SK-N-SH treated with all-trans-retinoic acid at 6 μM for 48 hours (cell line): ENCODE measurements at regions not wholly inside any gene's neighbourhood (a gene's known extent, or its start where the extent isn't known, plus 50 kb on each side); places are given as distances from the start of the nearest gene placed in this dataset.

Experiments
- ATAC-seq: fragments of 200-7000 bp; cut with Tn5 transposase; 3 replicates; pipeline ENCODE4 v1.9.1; 2020; ENCODE audit warnings: mild to moderate bottlenecking, moderate library complexity
- ARNTL ChIP-seq: fragments of 450-650 bp; formaldehyde crosslinking; IDR thresholded peaks from 2 replicates; pipeline ENCODE4 v1.5.0; 2020; ENCODE audit warnings: low read depth, mild to moderate bottlenecking, moderate library complexity, borderline replicate concordance
- BACH2 ChIP-seq: fragments of 250-450 bp; sonication (Bioruptor Pico); IDR thresholded peaks from 2 replicates; pipeline ENCODE4 v1.9.0; 2021; ENCODE audit warnings: mild to moderate bottlenecking, borderline replicate concordance
- CSDC2 ChIP-seq: fragments of 250-450 bp; sonication (Bioruptor Pico); IDR thresholded peaks from 2 replicates; pipeline ENCODE4 v1.5.0; 2020; ENCODE audit warnings: mild to moderate bottlenecking, moderate library complexity
- ESRRG ChIP-seq: fragments of 250-450 bp; sonication (Bioruptor Pico); IDR thresholded peaks from 2 replicates; pipeline ENCODE4 v1.6.1; 2021; ENCODE audit warnings: mild to moderate bottlenecking
- GLIS3 ChIP-seq: fragments of 250-450 bp; sonication (Bioruptor Pico); IDR thresholded peaks from 2 replicates; pipeline ENCODE4 v1.5.0; 2020; ENCODE audit warnings: mild to moderate bottlenecking, moderate library complexity
- OSR1 ChIP-seq: fragments of 250-450 bp; sonication (Bioruptor Pico); IDR thresholded peaks from 2 replicates; pipeline ENCODE4 v1.8.0; 2022; ENCODE audit warnings: moderate library complexity, mild to moderate bottlenecking, inconsistent platforms
- PATZ1 ChIP-seq: fragments of 250-450 bp; sonication (Bioruptor Pico); IDR thresholded peaks from 2 replicates; pipeline ENCODE4 v1.8.0; 2020; ENCODE audit warnings: mild to moderate bottlenecking, moderate library complexity, borderline replicate concordance
- RARB ChIP-seq: fragments of 250-450 bp; sonication (Bioruptor Pico); IDR thresholded peaks from 2 replicates; pipeline ENCODE4 v1.8.0; 2021; ENCODE audit warnings: mild to moderate bottlenecking, moderate library complexity
- SNAI2 ChIP-seq: fragments of 250-450 bp; sonication (Bioruptor Pico); IDR thresholded peaks from 2 replicates; pipeline ENCODE4 v1.5.0; 2020; ENCODE audit warnings: mild to moderate bottlenecking, moderate library complexity
- TCF4 ChIP-seq: fragments of 250-450 bp; sonication (Bioruptor Pico); IDR thresholded peaks from 2 replicates; pipeline ENCODE4 v1.8.0; 2021; ENCODE audit warnings: mild to moderate bottlenecking, moderate library complexity, borderline replicate concordance
- TOX ChIP-seq: fragments of 250-450 bp; sonication (Bioruptor Pico); IDR thresholded peaks from 2 replicates; pipeline ENCODE4 v1.8.0; 2021; ENCODE audit warnings: mild to moderate bottlenecking, moderate library complexity, borderline replicate concordance
- ZC3H10 ChIP-seq: fragments of 250-450 bp; sonication (Bioruptor Pico); IDR thresholded peaks from 2 replicates; pipeline ENCODE4 v1.5.1; 2021; ENCODE audit warnings: mild to moderate bottlenecking, moderate library complexity
- ZFP3 ChIP-seq: fragments of 250-450 bp; sonication (Bioruptor Pico); IDR thresholded peaks from 2 replicates; pipeline ENCODE4 v1.5.0; 2020; ENCODE audit warnings: mild to moderate bottlenecking, moderate library complexity
- ZFP30 ChIP-seq: fragments of 450-650 bp; formaldehyde crosslinking; IDR thresholded peaks from 2 replicates; pipeline ENCODE4 v1.5.0; 2022; ENCODE audit warnings: mild to moderate bottlenecking, moderate library complexity
- ZNF565 ChIP-seq: fragments of 450-650 bp; formaldehyde crosslinking; conservative IDR thresholded peaks from 2 replicates; pipeline ENCODE4 v1.5.0; 2020; ENCODE audit warnings: low read depth, mild to moderate bottlenecking, moderate library complexity
- ZNF70 ChIP-seq: fragments of 450-650 bp; formaldehyde crosslinking; IDR thresholded peaks from 2 replicates; pipeline ENCODE4 v1.5.0; 2020; ENCODE audit warnings: mild to moderate bottlenecking, moderate library complexity
- ZNF8 ChIP-seq: fragments of 450-650 bp; formaldehyde crosslinking; IDR thresholded peaks from 2 replicates; pipeline ENCODE4 v1.5.0; 2020; ENCODE audit warnings: mild to moderate bottlenecking, moderate library complexity
- TF ChIP-seq, protein P1 (sequence below): fragments of 250-450 bp; sonication (Bioruptor Pico); IDR thresholded peaks from 2 replicates; pipeline ENCODE4 v1.5.0; 2020; ENCODE audit warnings: mild to moderate bottlenecking, moderate library complexity
- TF ChIP-seq, protein P2 (sequence below): fragments of 250-450 bp; sonication (Bioruptor Pico); IDR thresholded peaks from 2 replicates; pipeline ENCODE4 v1.5.1; 2021; ENCODE audit warnings: mild to moderate bottlenecking, moderate library complexity
- TF ChIP-seq, protein P3 (sequence below): fragments of 250-450 bp; sonication (Bioruptor Pico); IDR thresholded peaks from 2 replicates; pipeline ENCODE4 v1.8.0; 2021; ENCODE audit warnings: low read depth, mild to moderate bottlenecking, moderate library complexity, borderline replicate concordance

DNA sequence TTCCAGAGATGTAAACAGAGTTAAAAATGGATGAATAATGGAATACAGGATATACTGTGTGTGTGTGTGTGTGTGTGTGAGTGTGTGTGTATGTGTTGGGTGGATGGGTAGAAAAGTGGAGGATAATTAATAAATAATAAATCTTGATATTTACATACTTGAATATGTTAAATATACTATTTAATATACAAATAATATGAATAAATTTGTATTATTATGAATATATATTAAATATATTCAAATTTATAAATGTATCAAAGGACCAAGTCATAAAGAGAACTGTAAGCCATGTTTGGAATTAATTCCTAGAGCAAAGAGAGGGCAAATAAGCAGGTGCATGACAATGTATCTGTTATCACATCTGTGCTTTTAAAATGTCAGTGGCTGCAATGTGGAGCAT lies 225.3 kb downstream of the ALG10B start:
- TF ChIP-seq ZNF70 (CRISPR knock-in tag) (no peak), ZNF8 (no peak), ARNTL (no peak)
- TF ChIP-seq, protein P1, sequence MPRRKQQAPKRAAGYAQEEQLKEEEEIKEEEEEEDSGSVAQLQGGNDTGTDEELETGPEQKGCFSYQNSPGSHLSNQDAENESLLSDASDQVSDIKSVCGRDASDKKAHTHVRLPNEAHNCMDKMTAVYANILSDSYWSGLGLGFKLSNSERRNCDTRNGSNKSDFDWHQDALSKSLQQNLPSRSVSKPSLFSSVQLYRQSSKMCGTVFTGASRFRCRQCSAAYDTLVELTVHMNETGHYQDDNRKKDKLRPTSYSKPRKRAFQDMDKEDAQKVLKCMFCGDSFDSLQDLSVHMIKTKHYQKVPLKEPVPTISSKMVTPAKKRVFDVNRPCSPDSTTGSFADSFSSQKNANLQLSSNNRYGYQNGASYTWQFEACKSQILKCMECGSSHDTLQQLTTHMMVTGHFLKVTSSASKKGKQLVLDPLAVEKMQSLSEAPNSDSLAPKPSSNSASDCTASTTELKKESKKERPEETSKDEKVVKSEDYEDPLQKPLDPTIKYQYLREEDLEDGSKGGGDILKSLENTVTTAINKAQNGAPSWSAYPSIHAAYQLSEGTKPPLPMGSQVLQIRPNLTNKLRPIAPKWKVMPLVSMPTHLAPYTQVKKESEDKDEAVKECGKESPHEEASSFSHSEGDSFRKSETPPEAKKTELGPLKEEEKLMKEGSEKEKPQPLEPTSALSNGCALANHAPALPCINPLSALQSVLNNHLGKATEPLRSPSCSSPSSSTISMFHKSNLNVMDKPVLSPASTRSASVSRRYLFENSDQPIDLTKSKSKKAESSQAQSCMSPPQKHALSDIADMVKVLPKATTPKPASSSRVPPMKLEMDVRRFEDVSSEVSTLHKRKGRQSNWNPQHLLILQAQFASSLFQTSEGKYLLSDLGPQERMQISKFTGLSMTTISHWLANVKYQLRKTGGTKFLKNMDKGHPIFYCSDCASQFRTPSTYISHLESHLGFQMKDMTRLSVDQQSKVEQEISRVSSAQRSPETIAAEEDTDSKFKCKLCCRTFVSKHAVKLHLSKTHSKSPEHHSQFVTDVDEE (CRISPR knock-in tag), result no peak
- no peak for ATAC-seq

DNA sequence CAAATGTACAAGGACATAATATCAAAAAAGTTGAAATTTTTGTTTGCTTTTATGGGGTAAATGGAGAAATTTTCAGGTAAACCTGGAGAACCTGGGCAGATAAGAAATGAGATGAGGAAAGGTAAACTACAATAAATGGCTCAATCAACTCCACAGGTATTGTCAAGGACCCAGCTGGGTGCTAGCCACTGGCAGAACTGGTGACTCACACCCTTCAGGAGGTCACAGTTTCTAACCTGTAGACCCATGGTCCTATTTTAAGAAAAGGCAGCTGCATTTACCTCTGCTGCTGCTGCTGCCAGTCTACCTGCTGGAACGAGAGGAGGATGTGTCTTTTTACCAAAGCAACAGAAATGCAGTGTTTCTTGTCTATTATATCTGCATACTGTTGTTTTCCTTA lies 226.6 kb downstream of the ALG10B start:
- ATAC-seq, result no peak
- TF ChIP-seq SNAI2 (CRISPR knock-in tag) (no peak), ZNF565 (no peak), ZFP30 (CRISPR knock-in tag) (no peak), ZC3H10 (no peak), GLIS3 (CRISPR knock-in tag) (no peak), ESRRG (CRISPR knock-in tag) (no peak), TCF4 (CRISPR knock-in tag) (no peak), PATZ1 (no peak), RARB (CRISPR knock-in tag) (no peak), BACH2 (CRISPR knock-in tag) (no peak), OSR1 (no peak), CSDC2 (CRISPR knock-in tag) (no peak)
- TF ChIP-seq, protein P2, sequence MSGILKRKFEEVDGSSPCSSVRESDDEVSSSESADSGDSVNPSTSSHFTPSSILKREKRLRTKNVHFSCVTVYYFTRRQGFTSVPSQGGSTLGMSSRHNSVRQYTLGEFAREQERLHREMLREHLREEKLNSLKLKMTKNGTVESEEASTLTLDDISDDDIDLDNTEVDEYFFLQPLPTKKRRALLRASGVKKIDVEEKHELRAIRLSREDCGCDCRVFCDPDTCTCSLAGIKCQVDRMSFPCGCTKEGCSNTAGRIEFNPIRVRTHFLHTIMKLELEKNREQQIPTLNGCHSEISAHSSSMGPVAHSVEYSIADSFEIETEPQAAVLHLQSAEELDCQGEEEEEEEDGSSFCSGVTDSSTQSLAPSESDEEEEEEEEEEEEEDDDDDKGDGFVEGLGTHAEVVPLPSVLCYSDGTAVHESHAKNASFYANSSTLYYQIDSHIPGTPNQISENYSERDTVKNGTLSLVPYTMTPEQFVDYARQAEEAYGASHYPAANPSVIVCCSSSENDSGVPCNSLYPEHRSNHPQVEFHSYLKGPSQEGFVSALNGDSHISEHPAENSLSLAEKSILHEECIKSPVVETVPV (CRISPR knock-in tag), result no peak
- TF ChIP-seq, protein P1 (CRISPR knock-in tag), result no peak
- TF ChIP-seq, protein P3, sequence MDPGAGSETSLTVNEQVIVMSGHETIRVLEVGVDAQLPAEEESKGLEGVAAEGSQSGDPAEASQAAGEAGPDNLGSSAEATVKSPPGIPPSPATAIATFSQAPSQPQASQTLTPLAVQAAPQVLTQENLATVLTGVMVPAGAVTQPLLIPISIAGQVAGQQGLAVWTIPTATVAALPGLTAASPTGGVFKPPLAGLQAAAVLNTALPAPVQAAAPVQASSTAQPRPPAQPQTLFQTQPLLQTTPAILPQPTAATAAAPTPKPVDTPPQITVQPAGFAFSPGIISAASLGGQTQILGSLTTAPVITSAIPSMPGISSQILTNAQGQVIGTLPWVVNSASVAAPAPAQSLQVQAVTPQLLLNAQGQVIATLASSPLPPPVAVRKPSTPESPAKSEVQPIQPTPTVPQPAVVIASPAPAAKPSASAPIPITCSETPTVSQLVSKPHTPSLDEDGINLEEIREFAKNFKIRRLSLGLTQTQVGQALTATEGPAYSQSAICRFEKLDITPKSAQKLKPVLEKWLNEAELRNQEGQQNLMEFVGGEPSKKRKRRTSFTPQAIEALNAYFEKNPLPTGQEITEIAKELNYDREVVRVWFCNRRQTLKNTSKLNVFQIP (CRISPR knock-in tag), result no peak

- no peak for ATAC-seq
- no peak for TF ChIP-seq PATZ1
- TF ChIP-seq ZFP3, result no peak
- no peak for TF ChIP-seq ZFP30 (CRISPR knock-in tag)
- TF ChIP-seq TOX (CRISPR knock-in tag), result no peak
- TF ChIP-seq, protein P2 (CRISPR knock-in tag), result no peak
- no peak for TF ChIP-seq ZC3H10
- TF ChIP-seq, protein P3 (CRISPR knock-in tag), result no peak
Observed at GRCh38 chr12:38544330-38545066, 227.9 kb downstream of the ALG10B start.
